ENCODE measurements at regions not wholly inside any gene's neighbourhood (a gene's known extent, or its start where the extent isn't known, plus 50 kb on each side); places are given as distances from the start of the nearest gene placed in this dataset.

GRCh38 chr18:73274812-73275621 is 407.2 kb upstream of the NETO1 start:
- no peak for DNase-seq

- no peak for DNase-seq
Measured at GRCh38 chr18:73270920-73271634, 403.3 kb upstream of the NETO1 start.

GRCh38 chr18:73264562-73264921 is 396.8 kb upstream of the NETO1 start:
- DNase-seq = no peak

- no peak for DNase-seq
Measured at GRCh38 chr18:73261923-73262322, 394.1 kb upstream of the NETO1 start.

- no peak for DNase-seq
Measured at GRCh38 chr18:73261243-73261642, 393.5 kb upstream of the NETO1 start.

GRCh38 chr18:73258375-73259087 is 390.7 kb upstream of the NETO1 start:
- DNase-seq = no peak

GRCh38 chr18:73254564-73254963 is 386.8 kb upstream of the NETO1 start:
- DNase-seq = no peak

- DNase-seq = no peak
Measured at GRCh38 chr18:73249030-73249429, 381.2 kb upstream of the NETO1 start.

- no peak for DNase-seq
Measured at GRCh38 chr18:73246763-73247162, 379.0 kb upstream of the NETO1 start.

GRCh38 chr18:73245345-73245744 is 377.6 kb upstream of the NETO1 start:
- DNase-seq = no peak

- DNase-seq = no peak
Measured at GRCh38 chr18:73244401-73244800, 376.6 kb upstream of the NETO1 start.

GRCh38 chr18:73240899-73241298 is 373.1 kb upstream of the NETO1 start:
- no peak for DNase-seq

- DNase-seq = no peak
Measured at GRCh38 chr18:73235921-73236320, 368.1 kb upstream of the NETO1 start.

GRCh38 chr18:73235491-73235890 is 367.7 kb upstream of the NETO1 start:
- DNase-seq = no peak

GRCh38 chr18:73232933-73233332 is 365.1 kb upstream of the NETO1 start:
- no peak for DNase-seq

- no peak for DNase-seq
Measured at GRCh38 chr18:73220663-73221062, 352.9 kb upstream of the NETO1 start.

GRCh38 chr18:73218293-73218692 is 350.5 kb upstream of the NETO1 start:
- DNase-seq = no peak

- no peak for DNase-seq
Measured at GRCh38 chr18:73214970-73215369, 347.2 kb upstream of the NETO1 start.

- DNase-seq = no peak
Measured at GRCh38 chr18:73212442-73212841, 344.7 kb upstream of the NETO1 start.

GRCh38 chr18:73201940-73202339 is 334.2 kb upstream of the NETO1 start:
- DNase-seq = no peak

- DNase-seq = no peak
Measured at GRCh38 chr18:73199151-73199550, 331.4 kb upstream of the NETO1 start.

GRCh38 chr18:73189718-73190117 is 321.9 kb upstream of the NETO1 start:
- no peak for DNase-seq

- DNase-seq = no peak
Measured at GRCh38 chr18:73168236-73168635, 300.4 kb upstream of the NETO1 start.

GRCh38 chr18:73164430-73164829 is 296.6 kb upstream of the NETO1 start:
- no peak for DNase-seq
